Stimulated activated CD8-positive, alpha-beta memory T cell treated with anti-CD3 and anti-CD28 coated beads, Interleukin-15, amount 100 ng/mL, for 4 hours (primary cell): ENCODE measurements at regions not wholly inside any gene's neighbourhood (a gene's known extent, or its start where the extent isn't known, plus 50 kb on each side); places are given as distances from the start of the nearest gene placed in this dataset.

Source experiments
- DNase-seq, 2 donors: peaks; one replicate each; pipeline ENCODE4 v3.0.0-alpha.2; 2020; ENCODE audit warnings: low read depth in 2 of 2

- no peak for DNase-seq
Measured at GRCh38 chr7:136036336-136036735, 59.2 kb upstream of the MTPN start.

DNA sequence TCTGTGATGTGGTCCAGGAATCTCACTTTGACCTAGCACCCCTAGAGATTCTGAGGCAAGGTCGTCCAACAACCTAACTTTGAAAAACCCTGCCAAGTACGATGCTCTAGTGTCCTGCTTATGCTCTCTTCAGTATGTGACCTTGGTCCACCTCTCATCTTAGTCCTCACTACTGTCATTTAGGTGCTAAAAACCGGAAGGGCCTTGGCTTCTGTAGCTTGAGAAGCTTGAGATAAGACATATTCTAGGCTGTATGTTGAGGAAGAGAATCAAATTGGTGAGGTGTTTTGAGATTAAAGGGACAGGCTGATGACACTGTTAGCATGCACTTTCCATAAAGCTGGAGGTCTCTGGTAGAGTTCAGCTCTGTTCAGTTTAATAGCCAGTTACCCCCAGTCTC, 57.0 kb upstream of the MTPN start:
- no peak for DNase-seq

GRCh38 chr7:136033413-136034031, 56.4 kb upstream of the MTPN start:
- no peak for DNase-seq

DNA sequence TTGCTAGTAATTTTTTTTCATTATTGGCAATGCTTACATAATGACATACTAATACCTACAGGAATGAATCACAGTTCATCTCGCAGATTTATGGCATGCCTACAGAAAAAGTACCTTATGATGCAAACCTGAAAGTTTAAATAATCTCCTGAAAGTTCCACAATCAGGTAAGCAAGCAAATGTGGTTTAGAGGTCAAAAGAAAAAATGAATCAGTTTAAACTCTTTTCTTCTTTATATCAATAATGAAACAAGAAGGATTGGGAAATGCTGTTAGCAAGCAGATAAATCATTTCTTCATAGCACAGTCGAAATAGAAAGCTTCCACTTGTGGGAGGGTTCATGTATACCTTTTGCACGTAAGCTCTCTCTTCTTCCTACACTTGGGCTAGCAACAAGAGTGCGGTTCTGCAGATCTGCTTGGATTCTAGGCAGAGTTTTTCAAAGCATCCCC, 53.7 kb upstream of the MTPN start:
- DNase-seq = no peak

DNA sequence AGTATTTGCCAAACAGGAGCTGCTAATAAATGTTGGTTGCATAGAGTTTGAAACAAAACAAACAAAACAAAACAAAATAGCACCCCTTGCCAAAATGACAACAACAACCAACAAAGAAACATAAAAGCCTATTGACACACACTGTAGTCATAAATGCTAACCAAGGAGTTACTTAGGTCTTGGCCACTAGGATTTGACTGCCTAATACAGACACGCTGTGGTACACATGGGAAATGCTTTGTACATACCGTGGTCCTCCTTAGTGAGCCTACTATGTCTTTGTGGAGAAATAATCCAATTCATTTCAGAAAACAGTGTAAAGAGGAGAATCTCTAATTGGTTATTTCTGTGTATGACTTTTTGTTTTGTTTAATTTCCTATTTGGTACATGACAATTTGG, 53.2 kb upstream of the MTPN start:
- DNase-seq = no peak

GRCh38 chr7:136027160-136027559, 50.0 kb upstream of the MTPN start:
- no peak for DNase-seq
